Stimulated activated CD8-positive, alpha-beta memory T cell treated with anti-CD3 and anti-CD28 coated beads, Interleukin-15, amount 100 ng/mL, for 1 hour (primary cell): ENCODE measurements at regions not wholly inside any gene's neighbourhood (a gene's known extent, or its start where the extent isn't known, plus 50 kb on each side); places are given as distances from the start of the nearest gene placed in this dataset.
"Not testable (repeated sequence)": the region's sequence is repeated elsewhere in the genome, so short reads cannot be mapped to it uniquely, and the experiment has no call there.

ENCODE experiments used
- DNase-seq: peaks from one replicate; pipeline ENCODE4 v3.0.0-alpha.2; 2020; ENCODE audit warnings: low read depth

GRCh38 chr16:52386694-52387093 lies 160.2 kb downstream of the TOX3 start:
- DNase-seq, result no peak

- no peak for DNase-seq
These were observed 162.6 kb downstream of the TOX3 start for GRCh38 chr16:52384378-52384777.

DNA sequence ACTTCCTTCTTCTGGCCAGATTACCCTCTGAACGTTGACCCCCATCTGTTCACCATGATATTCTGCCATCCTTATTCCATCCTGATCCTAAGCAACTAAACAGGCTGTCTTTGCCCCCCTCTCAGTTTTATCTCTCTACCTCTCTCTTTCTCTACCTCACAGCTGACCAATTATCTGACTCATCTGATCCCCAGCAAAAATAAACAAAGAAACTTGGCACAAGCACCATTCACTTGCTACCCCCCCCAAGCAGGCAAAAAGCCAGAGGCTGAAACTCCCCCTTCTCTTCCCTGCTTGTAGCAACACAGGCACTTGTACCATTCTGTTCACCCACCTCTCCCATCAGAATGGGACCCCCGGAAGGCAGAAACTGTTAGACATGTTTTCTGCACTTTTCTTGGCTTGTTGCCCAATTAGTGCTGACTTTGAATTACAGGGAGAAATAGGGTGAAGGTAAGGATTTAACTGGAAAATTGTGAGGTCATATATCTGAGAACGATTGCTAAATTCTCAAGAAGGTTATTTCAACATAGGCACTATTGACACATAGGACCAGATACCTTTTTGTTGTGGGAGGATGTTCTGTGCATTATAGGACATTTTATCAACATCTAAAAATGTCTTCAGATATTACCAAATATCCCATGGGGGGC lies 163.2 kb downstream of the TOX3 start:
- no peak for DNase-seq

GRCh38 chr16:52383119-52383518 lies 163.8 kb downstream of the TOX3 start:
- DNase-seq, result no peak

DNA sequence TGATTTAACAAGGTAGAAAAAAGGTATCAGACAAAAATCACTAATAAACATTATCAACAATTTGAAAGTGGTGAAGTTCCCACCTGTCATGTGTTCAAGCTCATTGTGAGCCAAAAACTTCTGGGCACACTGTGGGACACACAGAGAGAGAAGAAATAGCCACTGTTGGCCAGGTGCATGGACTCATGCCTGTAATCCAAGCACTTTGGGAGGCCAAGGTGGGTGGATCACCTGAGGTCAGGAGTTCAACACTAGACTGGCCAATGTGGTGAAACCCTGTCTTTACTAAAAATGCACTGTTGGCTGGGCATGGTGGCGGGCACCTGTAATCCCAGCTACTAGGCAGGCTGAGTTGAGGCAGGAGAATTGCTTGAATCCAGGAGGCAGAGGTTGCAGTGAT lies 167.4 kb downstream of the TOX3 start:
- DNase-seq, result no peak

- no peak for DNase-seq
These were observed 170.2 kb downstream of the TOX3 start for GRCh38 chr16:52376676-52377280.

GRCh38 chr16:52372313-52372712 lies 174.6 kb downstream of the TOX3 start:
- no peak for DNase-seq

- DNase-seq, result no peak
These were observed 178.1 kb downstream of the TOX3 start for GRCh38 chr16:52368859-52369258.

- no peak for DNase-seq
These were observed 179.1 kb downstream of the TOX3 start for GRCh38 chr16:52367821-52368220.

- no peak for DNase-seq
These were observed 180.0 kb downstream of the TOX3 start for GRCh38 chr16:52366983-52367382.

DNA sequence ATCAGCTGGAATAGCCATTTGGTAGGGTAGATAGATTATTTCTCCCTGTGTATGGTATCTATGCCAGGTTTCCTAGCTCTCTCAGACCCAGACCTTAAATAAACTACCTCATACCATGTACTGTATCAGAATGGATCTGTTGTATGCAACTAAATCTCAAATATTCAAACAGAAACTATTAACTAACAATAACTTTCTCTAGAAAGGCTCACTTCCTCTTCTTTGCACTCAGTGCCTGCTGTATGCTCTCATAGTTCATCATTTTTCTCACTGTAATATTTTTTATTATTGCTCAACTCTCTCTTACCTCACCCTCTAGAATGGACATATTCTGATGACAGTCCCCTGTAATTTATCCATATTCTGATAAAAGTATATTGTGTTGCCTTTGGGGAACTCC lies 182.4 kb downstream of the TOX3 start:
- no peak for DNase-seq

GRCh38 chr16:52363082-52363481 lies 183.9 kb downstream of the TOX3 start:
- DNase-seq, result no peak

DNA sequence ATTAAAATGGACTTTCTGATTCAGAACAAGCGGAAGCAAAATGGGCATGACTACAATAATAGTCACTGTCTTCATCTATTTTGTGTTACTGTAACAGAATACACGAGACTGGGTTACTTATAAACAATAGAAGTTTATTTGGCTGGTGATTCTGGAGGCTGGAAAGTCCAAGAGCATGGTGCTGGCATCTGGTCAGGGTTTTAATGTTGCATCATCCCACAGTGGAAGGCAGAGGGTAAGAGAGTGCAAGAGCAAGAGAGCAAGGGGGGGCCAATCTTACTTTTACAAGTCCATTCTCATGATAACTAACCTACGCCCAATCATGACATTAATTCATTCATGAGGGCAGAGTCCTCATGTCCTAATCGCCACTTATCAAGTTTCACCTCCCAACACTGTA lies 189.2 kb downstream of the TOX3 start:
- DNase-seq, result no peak

GRCh38 chr16:52353249-52353648 lies 193.7 kb downstream of the TOX3 start:
- no peak for DNase-seq

- DNase-seq, result no peak
These were observed 195.5 kb downstream of the TOX3 start for GRCh38 chr16:52351451-52351850.

DNA sequence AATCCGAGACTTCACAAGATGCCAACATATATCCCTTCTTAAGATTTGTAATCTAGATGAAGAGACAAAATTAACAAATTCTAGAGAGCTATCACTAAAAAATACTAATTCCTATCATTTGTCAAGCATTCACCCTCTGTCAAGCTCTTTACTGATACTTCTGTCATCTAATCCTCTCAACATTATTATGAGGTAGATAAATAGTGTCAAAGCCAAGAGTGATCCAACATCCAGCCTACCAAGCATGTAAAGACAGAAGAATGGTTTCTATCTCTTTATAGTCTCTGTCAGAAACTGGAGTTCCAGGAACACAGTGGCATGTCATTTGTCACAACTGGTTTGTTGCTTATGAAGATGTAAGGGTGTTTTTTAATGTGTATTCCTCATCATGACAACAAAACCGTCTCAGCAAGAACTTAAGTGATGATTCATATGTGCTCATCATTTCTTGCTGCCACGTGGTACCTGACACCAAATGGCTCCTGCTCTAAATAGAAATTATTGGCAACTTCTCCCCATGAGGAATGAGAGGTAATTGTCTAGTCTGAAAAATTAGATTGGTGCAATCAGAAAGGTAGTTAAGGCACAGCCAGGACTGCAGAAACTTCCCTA lies 196.8 kb downstream of the TOX3 start:
- DNase-seq, result no peak

GRCh38 chr16:52346709-52347108 lies 200.2 kb downstream of the TOX3 start:
- DNase-seq, result no peak

DNA sequence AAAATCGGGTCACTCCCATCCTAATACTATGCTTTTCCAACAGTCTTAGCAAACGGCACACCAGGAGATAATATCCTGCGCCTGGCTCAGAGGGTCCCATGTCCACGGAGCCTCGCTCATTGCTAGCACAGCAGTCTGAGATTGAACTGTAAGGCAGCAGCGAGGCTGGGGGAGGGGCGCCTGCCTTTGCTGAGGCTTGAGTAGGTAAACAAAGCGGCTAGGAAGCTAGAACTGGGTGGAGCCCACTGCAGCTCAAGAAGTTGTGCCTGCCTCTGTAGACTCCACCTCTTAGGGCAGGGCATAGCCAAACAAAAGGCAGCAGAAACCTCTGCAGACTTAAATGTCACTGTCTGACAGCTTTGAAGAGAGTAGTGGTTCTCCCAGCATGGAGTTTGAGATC lies 213.3 kb downstream of the TOX3 start:
- not testable (repeated sequence) for DNase-seq

DNA sequence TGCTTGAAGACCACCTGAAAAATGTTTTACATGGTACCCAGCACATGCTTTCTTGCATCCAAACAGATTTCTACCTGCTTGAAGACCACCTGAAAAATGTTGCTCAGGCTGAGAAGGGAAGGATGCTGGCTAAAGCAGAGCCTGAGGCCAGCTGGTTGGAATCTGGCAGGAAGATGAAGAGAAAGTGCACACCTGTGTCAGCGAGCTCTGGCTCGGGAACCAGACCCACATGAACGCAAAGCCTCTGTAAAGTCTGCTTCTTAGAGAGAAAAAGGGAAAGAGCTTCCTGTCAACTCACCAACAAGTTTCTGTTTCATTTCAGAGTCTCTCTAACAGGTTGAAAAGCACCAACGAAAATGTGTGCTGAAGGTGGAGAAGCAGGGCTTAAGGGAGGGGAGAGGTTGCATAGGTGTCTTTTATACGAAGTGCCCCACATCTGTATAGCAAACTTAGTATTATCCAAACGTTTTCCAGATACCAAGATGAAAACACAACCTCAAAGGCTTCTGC lies 226.0 kb downstream of the TOX3 start:
- DNase-seq, result no peak

DNA sequence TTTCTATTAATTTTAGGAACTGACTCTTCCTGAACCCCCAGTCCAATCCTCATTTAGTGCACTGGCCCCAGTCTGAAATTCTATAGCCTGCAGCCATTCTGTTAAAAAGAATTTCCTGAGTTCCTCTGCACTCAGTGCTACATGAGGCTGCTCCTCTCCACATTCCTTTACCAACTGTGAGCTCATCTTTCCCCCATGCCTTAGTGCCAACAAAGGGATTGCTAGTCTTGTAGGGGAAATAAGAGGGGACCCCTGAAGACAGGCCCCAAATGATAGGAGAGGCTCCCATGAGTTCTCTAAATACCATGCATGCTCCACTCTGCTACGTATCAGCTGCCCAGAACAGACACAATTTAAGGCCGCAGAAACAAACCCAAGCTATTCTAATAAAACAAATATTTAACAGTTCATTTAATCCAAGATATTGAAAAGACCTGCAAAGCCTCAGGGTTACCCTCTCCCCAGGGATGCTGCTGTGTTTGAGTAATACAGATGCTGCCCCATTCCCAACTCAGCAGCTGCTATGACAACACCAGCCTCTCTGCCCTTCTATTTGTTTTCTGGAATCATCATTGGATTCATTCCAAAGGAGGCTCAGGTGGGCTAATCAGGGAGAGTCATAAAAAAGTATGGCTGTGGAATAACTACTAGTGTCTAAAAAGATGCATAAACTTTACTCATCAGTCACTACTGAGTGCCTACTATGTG lies 228.5 kb downstream of the TOX3 start:
- no peak for DNase-seq

DNA sequence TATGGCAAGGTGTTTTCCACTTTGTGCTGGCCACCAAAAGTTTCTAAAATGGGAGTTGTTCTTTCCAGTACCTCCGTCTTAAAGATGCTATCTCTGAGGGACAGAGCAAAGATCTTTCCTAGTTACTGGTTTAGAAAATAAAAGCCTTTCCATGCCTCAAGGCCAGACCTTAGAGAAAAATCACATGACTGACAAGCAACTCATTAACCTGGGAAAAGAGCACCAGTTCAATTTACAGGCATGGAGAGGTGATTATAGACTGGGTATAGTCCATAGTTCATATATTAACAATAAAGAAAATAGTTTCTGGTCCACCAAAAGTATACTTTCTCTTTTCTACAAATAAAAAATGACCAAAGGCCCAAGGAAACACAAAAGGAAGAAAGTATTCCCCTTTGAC lies 230.7 kb downstream of the TOX3 start:
- DNase-seq, result no peak

DNA sequence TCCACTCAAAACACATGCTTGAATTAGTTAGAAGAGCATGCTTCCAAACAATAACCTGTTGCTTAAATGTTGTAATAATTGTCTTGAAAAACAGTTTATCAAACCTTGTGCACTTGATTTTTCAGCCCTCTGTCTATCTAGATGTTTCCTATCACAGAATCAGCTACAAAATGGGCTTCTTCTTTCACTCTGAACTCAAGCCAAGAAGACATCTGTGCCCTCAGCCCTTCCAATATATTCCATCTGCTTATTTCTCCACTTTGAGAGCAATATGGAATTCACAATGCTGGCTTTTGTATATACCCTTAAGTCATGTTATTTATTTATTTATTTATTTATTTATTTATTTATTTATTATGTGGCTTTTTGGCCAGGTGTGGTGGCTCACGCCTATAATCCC lies 234.2 kb downstream of the TOX3 start:
- DNase-seq, result no peak
